BJ (cell line): ENCODE measurements at regions not wholly inside any gene's neighbourhood (a gene's known extent, or its start where the extent isn't known, plus 50 kb on each side); places are given as distances from the start of the nearest gene placed in this dataset.

ENCODE experiments used
- CTCF ChIA-PET: fragments of 350-600 bp; formaldehyde crosslinking; extraction: SDS; loops from one replicate; lab custom pipeline; 2021; ENCODE audit warnings: antibody characterized with exemption, inconsistent platforms; lab: Yijun Ruan, JAX
- POLR2A ChIA-PET: fragments of 300-600 bp; sonication (Branson Sonifier 250); formaldehyde crosslinking; extraction: SDS; loops from one replicate; lab custom pipeline; 2021; ENCODE audit warnings: antibody characterized with exemption; lab: Charles Lee
- DNase-seq: peaks from one replicate; pipeline ENCODE4 v3.0.0-alpha.2; 2011; ENCODE audit warnings: low read depth
- H3K27me3 ChIP-seq: 2 replicates; pipeline ENCODE4 v1.6.0; 2011; ENCODE audit warnings: low read length; ENCODE audit not compliant: control insufficient read depth, insufficient read depth
- H3K36me3 ChIP-seq: 2 replicates; pipeline ENCODE4 v1.5.1; 2011; ENCODE audit warnings: low read length; ENCODE audit not compliant: control insufficient read depth, insufficient read depth
- H3K4me3 ChIP-seq: 2 replicates; pipeline ENCODE4 v1.5.1; 2011; ENCODE audit warnings: low read depth, mild to moderate bottlenecking, control low read depth, low read length
- TF ChIP-seq, protein P1 (sequence below): IDR thresholded peaks from 2 replicates; pipeline ENCODE4 v1.5.1; 2011; ENCODE audit warnings: low read depth, mild to moderate bottlenecking, control low read depth, inconsistent platforms, low read length, moderate library complexity; ENCODE audit not compliant: insufficient read depth

DNA sequence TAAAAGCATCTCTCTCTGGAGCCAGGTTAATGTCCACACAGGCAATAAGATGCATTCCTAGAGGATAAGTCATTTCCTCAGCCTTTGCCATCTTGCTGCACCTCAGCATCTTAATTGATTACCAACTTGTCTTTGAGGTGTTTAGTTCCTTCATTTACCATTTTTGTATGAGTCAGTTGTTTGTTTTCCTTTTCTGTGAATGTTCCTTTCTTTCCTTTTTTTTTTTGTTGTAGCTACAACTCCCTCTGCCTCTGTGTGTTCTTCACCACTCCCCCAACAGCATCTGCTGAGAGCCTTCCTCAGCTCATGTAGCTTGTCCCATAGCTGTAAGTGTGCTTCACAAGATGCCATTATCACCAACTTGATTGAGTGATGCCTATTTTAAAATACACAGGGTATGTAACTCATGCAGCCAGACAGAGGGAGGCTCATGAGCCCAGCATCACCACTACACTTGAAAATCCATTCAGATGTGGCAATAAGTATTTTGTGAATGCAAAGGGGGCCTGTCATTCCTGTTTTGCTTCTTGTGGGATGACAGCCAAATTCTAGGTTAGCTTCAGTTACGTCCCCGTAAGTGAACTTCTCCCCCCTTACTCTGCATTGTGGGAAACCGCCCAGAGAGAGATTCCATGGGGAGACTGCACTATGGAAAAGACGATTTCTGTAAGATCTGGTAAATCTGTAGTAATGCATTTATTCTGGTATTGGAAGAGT is 315.9 kb upstream of the ZEB2 start:
- POLR2A ChIA-PET = no interaction called here
- TF ChIP-seq, protein P1, sequence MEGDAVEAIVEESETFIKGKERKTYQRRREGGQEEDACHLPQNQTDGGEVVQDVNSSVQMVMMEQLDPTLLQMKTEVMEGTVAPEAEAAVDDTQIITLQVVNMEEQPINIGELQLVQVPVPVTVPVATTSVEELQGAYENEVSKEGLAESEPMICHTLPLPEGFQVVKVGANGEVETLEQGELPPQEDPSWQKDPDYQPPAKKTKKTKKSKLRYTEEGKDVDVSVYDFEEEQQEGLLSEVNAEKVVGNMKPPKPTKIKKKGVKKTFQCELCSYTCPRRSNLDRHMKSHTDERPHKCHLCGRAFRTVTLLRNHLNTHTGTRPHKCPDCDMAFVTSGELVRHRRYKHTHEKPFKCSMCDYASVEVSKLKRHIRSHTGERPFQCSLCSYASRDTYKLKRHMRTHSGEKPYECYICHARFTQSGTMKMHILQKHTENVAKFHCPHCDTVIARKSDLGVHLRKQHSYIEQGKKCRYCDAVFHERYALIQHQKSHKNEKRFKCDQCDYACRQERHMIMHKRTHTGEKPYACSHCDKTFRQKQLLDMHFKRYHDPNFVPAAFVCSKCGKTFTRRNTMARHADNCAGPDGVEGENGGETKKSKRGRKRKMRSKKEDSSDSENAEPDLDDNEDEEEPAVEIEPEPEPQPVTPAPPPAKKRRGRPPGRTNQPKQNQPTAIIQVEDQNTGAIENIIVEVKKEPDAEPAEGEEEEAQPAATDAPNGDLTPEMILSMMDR = no peak
- no peaks in the 10 kb centered on the region for H3K27me3 ChIP-seq
- H3K4me3 ChIP-seq = no peak overlapping the region
- H3K36me3 ChIP-seq = no peaks in the 10 kb centered on the region
- no peak for DNase-seq
- CTCF ChIA-PET = no interaction called here

GRCh38 chr2:144834998-144835633 is 315.2 kb upstream of the ZEB2 start:
- ChIA-PET POLR2A (no interaction called here), CTCF (no interaction called here)
- TF ChIP-seq, protein P1 = no peak
- Histone ChIP-seq H3K4me3 (peak overlapping the region; percentile 10; the same call in 1 of the 2 replicates), H3K36me3 (no peaks in the 10 kb centered on the region), H3K27me3 (no peaks in the 10 kb centered on the region)
- peak; percentile 74 for DNase-seq

DNA sequence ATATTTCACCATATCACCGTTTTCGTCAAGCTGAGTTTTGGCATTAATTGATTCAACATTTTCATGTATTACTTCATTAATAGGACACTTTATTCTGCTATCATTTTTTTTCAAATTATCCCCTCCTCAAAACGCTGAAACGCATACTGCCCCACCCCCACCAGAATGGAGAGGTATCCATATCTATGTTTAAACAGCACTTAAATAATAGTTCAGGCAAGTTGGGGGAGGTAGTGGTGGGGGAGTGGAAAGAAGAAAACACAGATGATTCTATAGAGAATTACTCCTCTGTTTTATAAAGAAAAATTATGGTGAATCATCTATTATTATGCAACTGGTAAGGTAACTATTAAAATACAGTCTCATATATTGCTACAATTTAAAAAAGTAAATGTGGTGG is 314.4 kb upstream of the ZEB2 start:
- no peaks in the 10 kb centered on the region for H3K36me3 ChIP-seq
- no peak for DNase-seq
- H3K27me3 ChIP-seq = no peaks in the 10 kb centered on the region
- CTCF ChIA-PET = no interaction called here
- no peak overlapping the region for H3K4me3 ChIP-seq
- POLR2A ChIA-PET = no interaction called here
- TF ChIP-seq, protein P1 = no peak

DNA sequence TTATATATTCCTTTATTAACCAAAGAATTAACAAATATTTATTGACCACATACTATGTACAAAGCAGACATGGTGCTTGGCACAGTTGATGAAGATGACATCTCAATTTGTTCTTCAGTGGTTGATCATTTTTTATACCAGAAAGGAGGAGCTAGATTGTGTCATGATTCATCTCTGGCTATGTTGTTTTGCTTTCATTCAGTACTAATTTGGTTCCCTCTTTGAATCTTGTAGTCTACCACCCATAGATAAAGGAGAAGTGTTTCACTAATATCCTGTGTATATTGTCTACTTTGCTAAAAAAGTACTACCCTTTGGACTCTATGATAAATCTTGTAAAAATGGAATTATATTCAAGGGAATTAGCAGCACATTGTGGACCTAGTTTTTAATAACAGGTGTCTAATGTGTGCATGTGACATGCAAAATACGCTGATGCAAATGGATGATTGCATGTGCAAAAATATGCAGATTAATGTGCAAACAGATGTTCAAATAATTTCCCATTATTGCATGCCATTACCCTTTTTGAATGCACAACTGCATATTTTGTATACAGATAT is 313.2 kb upstream of the ZEB2 start:
- Histone ChIP-seq H3K27me3 (no peaks in the 10 kb centered on the region), H3K36me3 (no peaks in the 10 kb centered on the region), H3K4me3 (no peak overlapping the region)
- DNase-seq = no peak
- POLR2A ChIA-PET = no interaction called here
- TF ChIP-seq, protein P1 = no peak
- CTCF ChIA-PET = no interaction called here

- TF ChIP-seq, protein P1 = no peak
- CTCF ChIA-PET = no interaction called here
Measured at GRCh38 chr2:144832048-144832447, 312.1 kb upstream of the ZEB2 start.

More at GRCh38 chr2:144832048-144832447, 312.1 kb upstream of the ZEB2 start:
- no peak overlapping the region for H3K4me3 ChIP-seq
- POLR2A ChIA-PET = no interaction called here
- H3K36me3 ChIP-seq = no peaks in the 10 kb centered on the region
- no peaks in the 10 kb centered on the region for H3K27me3 ChIP-seq
- DNase-seq = no peak
